SK-N-SH (cell line): ENCODE measurements at regions not wholly inside any gene's neighbourhood (a gene's known extent, or its start where the extent isn't known, plus 50 kb on each side); places are given as distances from the start of the nearest gene placed in this dataset.
A peak's percentile ranks its signal among the peaks of the same experiment; 100 is the strongest.

Experiments
- CTCF ChIA-PET: fragments of 300-600, 350-600 bp; formaldehyde crosslinking; extraction: SDS; loops from one replicate; lab custom pipeline; 2021; lab: Yijun Ruan, JAX
- POLR2A ChIA-PET: fragments of 350-600 bp; sonication (Branson Sonifier 250); formaldehyde crosslinking; extraction: SDS; loops from one replicate; lab custom pipeline; 2020; ENCODE audit warnings: antibody characterized with exemption, inconsistent platforms; lab: Yijun Ruan, JAX
- DNase-seq: peaks from one replicate; pipeline ENCODE4 v3.0.0; 2012
- H2AFZ ChIP-seq: fragments of 200-600 bp; sonication (generic); 2 replicates; pipeline ENCODE4 v1.8.1; 2016; ENCODE audit warnings: antibody characterized with exemption, mild to moderate bottlenecking, low read depth
- H3F3A ChIP-seq: fragments of 200-600 bp; sonication (generic); replicated peaks from 2 replicates; pipeline ENCODE3; 2016; ENCODE audit warnings: antibody characterized with exemption, mild to moderate bottlenecking; ENCODE audit not compliant: insufficient read depth
- H3K27ac ChIP-seq, 2 experiments: fragments of 200-500 bp in 1 of 2; fragments of 200-600 bp in 1 of 2; sonication (Bioruptor generic) in 1 of 2; sonication (generic), shearing (Covaris generic) in 1 of 2; 2 replicates each; pipeline versions ENCODE4 v1.5.1 to v1.6.1; 2014 to 2016; ENCODE audit warnings: low read depth in 2 of 2, inconsistent platforms in 1 of 2, low read length in 1 of 2, mild to moderate bottlenecking in 1 of 2, mixed read lengths in 1 of 2
- H3K27me3 ChIP-seq: fragments of 200-600 bp; sonication (generic), shearing (Covaris generic); 2 replicates; pipeline ENCODE4 v1.6.1; 2016; ENCODE audit warnings: mixed run types; ENCODE audit not compliant: insufficient read depth
- H3K36me3 ChIP-seq, 2 experiments: fragments of 200-500 bp in 1 of 2; fragments of 200-600 bp in 1 of 2; sonication (Bioruptor generic) in 1 of 2; sonication (generic) in 1 of 2; replicated peaks in 1 of 2; 2 replicates each; pipeline versions ENCODE3 to v1.5.1; 2014 to 2016; ENCODE audit warnings: low read length in 1 of 2, mild to moderate bottlenecking in 1 of 2; ENCODE audit not compliant: insufficient read depth in 2 of 2, control insufficient read depth in 1 of 2
- H3K4me1 ChIP-seq, 2 experiments: fragments of 200-500 bp in 1 of 2; fragments of 200-600 bp in 1 of 2; sonication (Bioruptor generic) in 1 of 2; sonication (generic), shearing (Covaris generic) in 1 of 2; 2 replicates each; pipeline versions ENCODE4 v1.5.1 to v1.6.1; 2014 to 2016; ENCODE audit warnings: low read depth in 1 of 2, low read length in 1 of 2, mixed run types in 1 of 2; ENCODE audit not compliant: insufficient read depth in 2 of 2, control insufficient read depth in 1 of 2
- H3K4me2 ChIP-seq: fragments of 200-600 bp; sonication (generic), shearing (Covaris generic); 2 replicates; pipeline ENCODE4 v1.6.1; 2017; ENCODE audit warnings: mixed run types
- H3K4me3 ChIP-seq, 2 experiments: fragments of 200-500 bp in 1 of 2; fragments of 200-600 bp in 1 of 2; sonication (Bioruptor generic) in 1 of 2; sonication (generic), shearing (Covaris generic) in 1 of 2; 2 replicates each; pipeline versions ENCODE4 v1.5.1 to v1.8.1; 2014 to 2016; ENCODE audit warnings: low read depth in 2 of 2, inconsistent platforms in 1 of 2, low read length in 1 of 2, mild to moderate bottlenecking in 1 of 2, mixed read lengths in 1 of 2, moderate library complexity in 1 of 2
- H3K79me2 ChIP-seq: fragments of 200-600 bp; sonication (generic); 2 replicates; pipeline ENCODE4 v1.8.1; 2017; ENCODE audit warnings: mild to moderate bottlenecking; ENCODE audit not compliant: insufficient read depth
- H3K9ac ChIP-seq: fragments of 200-600 bp; sonication (generic); 2 replicates; pipeline ENCODE4 v1.6.1; 2017; ENCODE audit warnings: mixed run types
- H3K9me2 ChIP-seq: fragments of 200-600 bp; sonication (generic); 2 replicates; pipeline ENCODE4 v1.6.1; 2017; ENCODE audit warnings: mixed run types
- H3K9me3 ChIP-seq: fragments of 200-600 bp; sonication (generic); 2 replicates; pipeline ENCODE4 v1.6.1; 2017; ENCODE audit warnings: mixed run types, mild to moderate bottlenecking, moderate library complexity
- H4K20me1 ChIP-seq: fragments of 200-600 bp; sonication (generic); 2 replicates; pipeline ENCODE4 v1.6.1; 2017; ENCODE audit warnings: mild to moderate bottlenecking, mixed run types; ENCODE audit not compliant: insufficient read depth
- CTCF ChIP-seq: fragments of 200-600 bp; sonication (generic); IDR thresholded peaks from 2 replicates; pipeline ENCODE4 v1.6.1; 2017; ENCODE audit warnings: antibody characterized with exemption, mild to moderate bottlenecking, moderate library complexity
- MEF2A ChIP-seq: IDR thresholded peaks from 2 replicates; pipeline ENCODE4 v1.4.0; 2012; ENCODE audit warnings: low read depth, borderline replicate concordance
- MXI1 ChIP-seq: IDR thresholded peaks from 2 replicates; pipeline ENCODE4 v1.6.1; 2012; ENCODE audit warnings: mild to moderate bottlenecking, low read depth, low read length, improper control_type of control experiment
- NFIC ChIP-seq: IDR thresholded peaks from 2 replicates; pipeline ENCODE4 v1.4.0; 2012; ENCODE audit warnings: borderline replicate concordance
- RCOR1 ChIP-seq: fragments of 150-350 bp; IDR thresholded peaks from 2 replicates; pipeline ENCODE4 v1.6.1; 2017; ENCODE audit warnings: antibody characterized with exemption, low read length
- REST ChIP-seq: IDR thresholded peaks from 2 replicates; pipeline ENCODE4 v1.6.1; 2012; ENCODE audit warnings: mild to moderate bottlenecking, low read depth, low read length, moderate library complexity
- RFX5 ChIP-seq: IDR thresholded peaks from 2 replicates; pipeline ENCODE4 v1.6.1; 2012; ENCODE audit warnings: mild to moderate bottlenecking, improper control_type of control experiment, low read length
- RXRA ChIP-seq: IDR thresholded peaks from 2 replicates; pipeline ENCODE4 v1.4.0; 2012; ENCODE audit warnings: low read depth, mild to moderate bottlenecking, borderline replicate concordance
- SIN3A ChIP-seq: IDR thresholded peaks from 2 replicates; pipeline ENCODE4 v1.6.1; 2012; ENCODE audit warnings: low read depth, mild to moderate bottlenecking, low read length, moderate library complexity, borderline replicate concordance
- SMC3 ChIP-seq: IDR thresholded peaks from 2 replicates; pipeline ENCODE4 v1.6.1; 2012; ENCODE audit warnings: low read depth, low read length, improper control_type of control experiment
- TCF12 ChIP-seq: IDR thresholded peaks from 2 replicates; pipeline ENCODE4 v1.4.0; 2012
- WGBS: methylation state at CpG from one replicate; pipeline ENCODE4 v1.1.6; 2017; ENCODE audit warnings: low lambda C conversion rate; 5-methylcytosine and 5-hydroxymethylcytosine counted together

- 99% methylated on average over 6 of the region's 6 CpGs for WGBS
- Histone ChIP-seq H3K27me3 (no peaks in the 10 kb centered on the region), H3F3A (peaks cover 13% of the 10 kb centered on the region), H3K4me3 (no peak overlapping the region), H3K4me2 (no peak overlapping the region), H2AFZ (no peak overlapping the region), H3K9ac (no peak overlapping the region), H3K79me2 (no peaks in the 10 kb centered on the region), H3K4me1 (peaks cover 0 to 25% of the 10 kb centered on the region in 2 experiments; a peak in 2 of 4 replicates), H3K9me3 (no peaks in the 10 kb centered on the region), H3K36me3 (no peaks in the 10 kb centered on the region), H4K20me1 (no peaks in the 10 kb centered on the region), H3K9me2 (no peaks in the 10 kb centered on the region), H3K27ac (no peak overlapping the region)
- ChIA-PET POLR2A (no interaction called here), CTCF (no interaction called here)
- DNase-seq, result no peak
- TF ChIP-seq NFIC, result no peak
- TF ChIP-seq SMC3, result no peak
- TF ChIP-seq MEF2A, result no peak
- TF ChIP-seq MXI1, result no peak
- TF ChIP-seq RFX5, result no peak
- no peak for TF ChIP-seq RCOR1
- TF ChIP-seq SIN3A, result no peak
- TF ChIP-seq TCF12, result no peak
These were observed 106.1 kb downstream of the UNC5CL start for GRCh38 chr6:40932953-40933352.

DNA sequence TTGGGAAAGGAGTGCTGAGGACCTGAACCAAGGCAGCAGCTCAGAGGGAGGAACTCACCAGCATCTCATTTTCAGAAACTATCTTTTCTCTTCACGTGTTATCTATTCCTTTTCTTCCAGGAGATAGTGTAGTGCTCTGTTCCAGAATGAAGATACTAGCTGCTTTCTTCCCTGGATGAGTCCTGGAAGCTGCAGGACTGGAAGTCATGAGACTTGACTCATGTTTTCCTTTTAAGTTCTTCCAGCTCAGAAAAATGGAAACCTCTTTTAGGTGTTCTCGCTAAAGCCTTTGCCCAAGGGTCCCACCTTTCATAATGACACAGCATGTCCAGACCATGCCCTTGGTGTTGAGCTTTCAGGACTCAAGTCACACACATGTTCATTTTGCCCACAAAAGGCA is 106.7 kb downstream of the UNC5CL start:
- Histone ChIP-seq H3K27ac (peak overlapping the region in 1 of 2 experiments; percentile 12; a peak in 1 of 4 replicates), H3K4me1 (peaks cover 0 to 19% of the 10 kb centered on the region in 2 experiments; a peak in 2 of 4 replicates), H2AFZ (no peak overlapping the region), H3K27me3 (no peaks in the 10 kb centered on the region), H3K9me3 (no peaks in the 10 kb centered on the region), H3F3A (peaks cover 11% of the 10 kb centered on the region), H3K79me2 (no peaks in the 10 kb centered on the region), H4K20me1 (no peaks in the 10 kb centered on the region), H3K36me3 (no peaks in the 10 kb centered on the region), H3K9ac (no peak overlapping the region), H3K4me3 (no peak overlapping the region), H3K4me2 (no peak overlapping the region), H3K9me2 (no peaks in the 10 kb centered on the region)
- WGBS, result 67% methylated on average over 2 of the region's 2 CpGs
- ChIA-PET CTCF (no interaction called here), POLR2A (no interaction called here)
- no peak for TF ChIP-seq CTCF
- TF ChIP-seq RXRA, result no peak
- TF ChIP-seq SMC3, result no peak
- no peak for TF ChIP-seq REST
- DNase-seq, result no peak
